Stimulated activated CD8-positive, alpha-beta memory T cell treated with anti-CD3 and anti-CD28 coated beads, Interleukin-15, amount 100 ng/mL, for 1 hour (primary cell): ENCODE measurements at regions not wholly inside any gene's neighbourhood (a gene's known extent, or its start where the extent isn't known, plus 50 kb on each side); places are given as distances from the start of the nearest gene placed in this dataset.

Experiments
- DNase-seq: peaks from one replicate; pipeline ENCODE4 v3.0.0-alpha.2; 2020; ENCODE audit warnings: low read depth

DNA sequence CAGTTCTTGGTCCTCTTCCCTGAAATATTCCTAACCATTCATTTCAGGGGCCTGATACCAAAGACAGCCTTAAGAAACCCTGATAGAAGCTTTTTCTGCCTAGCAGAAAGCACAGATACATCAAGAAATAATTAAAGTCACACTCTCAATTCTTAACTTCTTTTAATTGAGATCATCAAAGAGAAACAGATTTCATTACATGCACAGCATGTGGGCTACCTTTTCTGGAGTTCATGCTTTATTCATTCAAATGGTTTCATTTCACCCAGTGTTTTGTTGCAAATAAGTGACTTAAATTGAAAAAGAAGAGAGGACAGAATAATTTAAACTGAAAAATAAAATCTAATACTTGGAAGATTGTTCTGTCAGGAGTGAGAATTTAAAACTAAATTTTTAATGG lies 192.6 kb upstream of the GGTLC1 start:
- DNase-seq: no peak

GRCh38 chr20:24169256-24169655 lies 180.7 kb upstream of the GGTLC1 start:
- no peak for DNase-seq

DNA sequence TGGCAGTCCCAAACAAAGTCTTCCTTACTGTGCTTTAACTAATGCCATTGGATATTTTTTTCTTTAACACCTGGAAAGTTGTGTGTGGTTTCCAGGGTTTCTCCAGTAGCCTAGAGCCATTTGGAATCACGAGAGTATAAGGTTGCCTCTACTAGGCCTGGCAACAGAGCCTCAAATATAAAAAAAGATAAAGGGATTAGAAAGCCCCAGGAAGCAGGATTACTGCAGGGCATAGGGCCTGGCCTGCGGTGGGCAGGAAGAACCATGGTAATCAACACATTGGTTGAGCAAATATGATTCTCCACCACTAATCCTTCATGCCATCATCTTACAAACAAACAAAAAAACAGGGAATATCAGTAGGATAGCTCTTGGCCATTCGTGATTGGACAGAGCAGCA lies 177.8 kb upstream of the GGTLC1 start:
- DNase-seq: no peak

GRCh38 chr20:24166123-24166381 lies 177.5 kb upstream of the GGTLC1 start:
- no peak for DNase-seq

- DNase-seq: no peak
These were observed 176.9 kb upstream of the GGTLC1 start for GRCh38 chr20:24165301-24166122.

GRCh38 chr20:24164360-24164759 lies 175.8 kb upstream of the GGTLC1 start:
- DNase-seq: no peak

DNA sequence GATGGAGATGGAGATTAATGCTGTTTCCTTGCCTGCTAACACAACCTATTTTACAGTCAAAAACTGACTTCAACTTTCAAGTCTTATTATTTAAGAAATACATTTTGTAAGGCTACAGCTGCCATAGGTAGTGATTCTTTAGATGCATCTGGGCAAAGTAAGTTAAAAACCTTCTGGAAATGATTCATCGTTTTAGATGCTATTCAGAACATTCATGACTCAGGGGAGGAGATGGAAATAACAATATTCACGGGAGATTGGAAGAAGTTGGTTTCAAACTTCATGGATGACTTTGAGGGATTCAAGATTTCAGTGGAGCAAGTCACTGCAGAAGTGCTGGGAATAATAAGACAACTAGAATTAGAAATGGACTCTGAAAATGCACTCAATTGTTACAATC lies 174.9 kb upstream of the GGTLC1 start:
- no peak for DNase-seq

DNA sequence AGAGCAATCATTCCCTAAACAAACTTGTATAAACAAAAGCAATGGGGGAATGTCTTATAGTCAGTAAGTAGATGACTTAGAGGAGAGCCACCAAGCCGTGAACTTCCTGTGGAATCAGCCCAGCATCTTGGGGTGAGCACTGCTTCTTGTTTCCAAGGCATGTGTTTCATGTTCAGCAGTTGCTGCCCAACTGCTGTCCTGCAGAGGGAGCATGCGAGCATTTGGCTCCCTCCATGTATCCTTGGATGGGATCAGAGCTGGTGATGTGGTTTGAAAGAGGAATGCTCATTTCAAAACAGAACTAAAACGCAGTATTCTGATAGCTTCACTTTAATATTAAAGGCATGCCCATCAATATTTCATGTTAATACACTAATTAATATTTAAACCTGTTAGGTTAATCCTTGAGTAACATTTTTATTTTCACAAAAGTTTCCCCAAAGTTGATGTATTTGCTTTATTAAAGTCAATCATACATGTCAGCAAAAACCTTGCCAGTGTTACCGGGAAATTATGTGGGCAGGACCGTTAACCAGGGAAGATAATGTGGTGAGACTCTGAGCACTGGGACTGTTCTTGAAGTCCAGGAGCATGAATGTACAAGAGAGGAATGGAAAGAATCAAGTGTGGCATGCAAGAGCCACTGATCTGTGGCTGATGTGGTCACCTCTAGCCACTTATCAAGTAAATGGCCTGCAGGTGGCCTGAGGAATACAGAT lies 172.1 kb upstream of the GGTLC1 start:
- no peak for DNase-seq

DNA sequence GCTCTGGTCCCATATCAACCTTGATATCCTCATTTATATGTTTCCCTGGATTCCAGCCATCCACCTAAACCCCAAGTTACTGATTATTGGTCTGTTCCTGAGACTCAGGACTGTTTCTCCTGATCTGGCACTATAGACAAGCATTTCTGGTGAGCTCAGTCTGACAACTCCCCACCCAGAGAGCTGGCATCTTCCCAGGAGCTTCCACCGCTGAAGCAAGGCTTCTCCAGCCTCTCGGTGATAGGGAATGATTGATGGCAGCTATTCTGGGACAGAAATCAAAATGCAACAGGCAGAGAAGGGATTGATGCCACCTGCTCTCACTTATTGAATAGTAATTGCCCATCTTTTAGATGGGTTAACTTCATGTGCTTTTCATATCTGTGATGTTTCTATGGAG lies 169.7 kb upstream of the GGTLC1 start:
- DNase-seq: no peak

DNA sequence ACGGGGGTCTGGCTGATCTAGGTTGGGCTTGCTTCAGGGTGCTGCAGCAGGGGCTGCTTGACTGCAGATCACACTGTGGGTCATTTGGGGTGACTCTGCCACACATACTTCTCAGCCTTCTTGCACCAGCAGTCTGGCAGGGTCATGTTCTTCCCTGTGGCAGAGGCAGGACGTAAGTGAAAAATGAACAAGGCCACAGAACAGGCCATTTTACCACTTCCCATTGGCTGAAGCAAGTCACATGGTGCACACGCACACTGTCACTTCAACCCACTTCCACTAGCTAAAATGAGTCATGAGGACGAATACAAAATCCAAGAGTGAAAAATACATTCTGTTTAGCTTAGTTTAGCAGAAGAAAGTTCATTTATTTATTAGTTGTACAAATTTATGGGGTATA lies 168.6 kb upstream of the GGTLC1 start:
- DNase-seq: no peak

GRCh38 chr20:24153101-24154040 lies 164.8 kb upstream of the GGTLC1 start:
- DNase-seq: no peak

- DNase-seq: no peak
These were observed 163.2 kb upstream of the GGTLC1 start for GRCh38 chr20:24151621-24152294.

- no peak for DNase-seq
These were observed 161.8 kb upstream of the GGTLC1 start for GRCh38 chr20:24150406-24150805.

DNA sequence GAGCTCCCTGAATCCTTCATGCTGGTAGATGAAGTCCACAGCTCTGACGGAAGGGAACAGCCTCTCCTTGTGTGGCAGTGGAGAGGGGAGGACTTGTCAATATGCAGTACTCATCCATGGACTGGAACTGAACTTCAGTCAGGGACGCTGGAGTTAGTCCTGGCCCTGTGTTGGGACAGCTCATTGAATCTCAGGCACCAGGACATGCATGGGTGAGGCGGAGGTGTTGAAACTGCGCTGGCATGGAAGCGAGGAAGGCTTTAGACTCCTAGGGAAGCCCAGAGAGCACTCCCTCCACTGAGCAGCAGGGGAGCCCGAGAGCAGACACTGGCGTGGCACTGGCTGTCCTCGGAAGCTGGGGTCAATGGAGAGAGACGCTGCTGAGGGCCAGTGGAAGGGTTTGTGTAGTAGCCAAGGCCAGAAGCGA lies 161.3 kb upstream of the GGTLC1 start:
- no peak for DNase-seq

- DNase-seq: no peak
These were observed 160.6 kb upstream of the GGTLC1 start for GRCh38 chr20:24149175-24149574.

DNA sequence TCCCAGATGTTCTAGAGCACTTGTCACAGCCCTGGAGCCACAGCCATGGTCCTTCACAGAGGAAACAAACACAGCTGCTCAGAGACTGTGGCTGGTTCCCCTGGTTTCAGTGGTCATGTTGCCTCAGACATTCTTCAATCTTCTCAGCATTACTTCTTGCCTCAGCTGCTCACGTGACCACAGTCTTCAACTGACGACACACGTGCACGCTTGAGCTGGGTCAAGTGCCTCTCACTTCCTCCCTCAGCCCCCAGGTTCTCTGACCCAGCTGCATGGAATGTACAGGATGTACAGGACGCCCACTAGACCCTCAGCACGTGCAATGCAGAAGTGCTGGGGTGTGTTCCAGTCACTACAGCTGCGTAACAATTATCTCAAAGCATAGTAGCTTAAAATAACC lies 159.8 kb upstream of the GGTLC1 start:
- DNase-seq: no peak

DNA sequence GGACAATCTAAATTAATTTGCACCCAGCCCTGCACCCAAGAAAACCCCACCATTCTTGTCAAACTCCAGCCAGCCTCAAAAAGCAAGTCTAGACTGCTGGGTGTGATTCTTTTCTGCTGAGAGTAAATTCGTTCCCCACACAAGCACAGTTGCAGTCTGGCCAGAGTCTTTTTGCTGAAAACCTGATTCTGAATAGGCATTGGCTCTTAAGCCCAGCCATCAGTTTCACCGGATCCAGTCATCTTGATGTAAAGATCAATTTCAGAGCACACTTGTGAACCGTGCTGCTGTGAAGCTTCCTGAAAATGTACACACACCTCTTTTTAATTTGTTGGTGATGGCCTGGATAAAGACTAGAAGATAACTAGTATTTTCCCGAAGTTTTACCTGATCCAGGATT lies 159.4 kb upstream of the GGTLC1 start:
- no peak for DNase-seq

DNA sequence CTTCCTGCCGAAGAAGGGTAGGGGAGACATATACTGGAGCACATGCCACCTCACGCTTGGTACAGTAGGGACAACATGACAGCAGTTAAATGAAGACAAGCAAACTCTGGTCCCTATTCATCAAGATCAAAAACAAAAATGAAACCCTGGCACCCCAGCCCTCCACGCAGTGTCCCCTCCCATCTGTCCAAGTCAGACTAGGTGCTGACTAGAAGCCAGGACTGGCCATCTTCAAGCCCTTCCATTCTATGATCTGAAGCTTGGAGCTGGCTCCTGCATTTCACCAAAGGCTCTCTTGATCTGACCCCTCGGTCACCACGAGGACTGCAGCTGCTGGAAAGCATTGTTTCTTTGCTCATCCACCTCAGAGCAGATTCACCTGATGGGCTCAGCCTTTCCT lies 158.9 kb upstream of the GGTLC1 start:
- DNase-seq: no peak

- DNase-seq: no peak
These were observed 157.7 kb upstream of the GGTLC1 start for GRCh38 chr20:24146231-24146634.

DNA sequence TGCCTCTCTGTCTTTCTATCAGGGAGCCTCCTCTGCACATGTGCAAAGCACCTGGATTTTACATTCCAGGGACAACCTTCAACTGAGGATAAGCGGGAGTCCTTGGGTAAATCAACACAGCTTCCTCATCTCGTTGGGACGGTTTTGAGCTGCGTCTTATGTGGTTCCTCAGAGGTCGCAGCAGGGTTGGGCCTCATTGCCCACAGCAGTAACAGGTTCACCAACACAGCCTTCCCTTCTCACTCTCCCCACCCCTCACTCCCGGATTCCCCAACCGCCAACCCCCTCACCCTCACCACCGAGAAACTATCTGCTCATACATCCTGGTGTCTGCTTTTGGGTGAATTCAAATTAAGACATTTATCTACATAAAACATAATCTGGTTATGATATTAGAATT lies 155.8 kb upstream of the GGTLC1 start:
- DNase-seq: no peak

GRCh38 chr20:24141111-24141510 lies 152.5 kb upstream of the GGTLC1 start:
- no peak for DNase-seq

GRCh38 chr20:24139846-24140245 lies 151.3 kb upstream of the GGTLC1 start:
- no peak for DNase-seq
